GM18873 (cell line): ENCODE measurements at regions not wholly inside any gene's neighbourhood (a gene's known extent, or its start where the extent isn't known, plus 50 kb on each side); places are given as distances from the start of the nearest gene placed in this dataset.

Experiments used
- ATAC-seq: cut with Tn5 transposase; IDR thresholded peaks from one replicate; pipeline ENCODE4 v1.9.1; 2021; ENCODE audit warnings: mild to moderate bottlenecking, moderate library complexity, moderate number of reproducible peaks; ENCODE audit not compliant: unreplicated experiment, low FRiP score

DNA sequence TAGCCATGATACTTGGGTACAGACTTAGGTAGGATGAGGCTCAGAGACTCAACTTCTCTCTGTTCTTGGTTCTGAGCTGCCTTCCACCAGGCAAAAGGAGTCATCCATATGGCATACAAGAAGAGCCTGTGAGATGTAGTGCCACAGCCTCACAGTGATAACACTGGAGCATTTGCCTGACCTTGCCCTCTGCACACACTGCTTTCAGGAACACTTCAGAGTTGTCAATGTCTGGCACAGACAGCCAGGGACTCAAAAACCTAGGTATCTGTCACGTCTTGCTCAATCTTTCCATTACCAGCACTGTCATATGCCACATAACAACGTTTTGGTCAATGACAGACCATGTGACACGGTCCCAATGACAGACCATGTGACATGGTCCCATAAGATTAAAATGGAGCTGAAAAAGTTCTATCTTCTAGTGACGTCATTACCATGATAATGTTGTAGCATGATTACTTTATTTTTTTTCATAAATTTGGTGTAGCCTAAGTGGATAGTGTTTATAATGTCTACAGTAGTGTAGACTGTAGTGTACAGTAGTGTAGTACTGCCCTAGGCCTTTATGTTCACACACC lies 199.9 kb upstream of the CTTNBP2NL start:
- no peak for ATAC-seq

DNA sequence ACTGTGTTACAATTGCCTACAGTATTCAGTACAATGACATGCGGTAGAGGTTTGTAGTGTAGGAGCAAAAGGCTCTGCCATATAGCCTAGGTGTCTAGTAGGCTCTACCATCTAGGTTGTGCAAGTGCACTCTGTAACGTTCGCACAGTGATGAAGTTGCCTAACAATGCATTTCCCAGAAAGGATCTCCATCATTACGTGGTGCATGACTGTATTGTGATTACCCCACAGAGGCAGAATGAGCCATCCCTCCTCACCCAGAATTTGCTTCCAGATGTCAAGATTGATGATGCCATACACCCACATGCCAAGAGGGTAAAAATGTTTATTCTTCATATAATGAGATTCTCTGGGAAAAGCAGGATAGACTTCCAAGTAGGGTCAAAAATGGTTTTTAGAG lies 199.3 kb upstream of the CTTNBP2NL start:
- ATAC-seq: no peak

DNA sequence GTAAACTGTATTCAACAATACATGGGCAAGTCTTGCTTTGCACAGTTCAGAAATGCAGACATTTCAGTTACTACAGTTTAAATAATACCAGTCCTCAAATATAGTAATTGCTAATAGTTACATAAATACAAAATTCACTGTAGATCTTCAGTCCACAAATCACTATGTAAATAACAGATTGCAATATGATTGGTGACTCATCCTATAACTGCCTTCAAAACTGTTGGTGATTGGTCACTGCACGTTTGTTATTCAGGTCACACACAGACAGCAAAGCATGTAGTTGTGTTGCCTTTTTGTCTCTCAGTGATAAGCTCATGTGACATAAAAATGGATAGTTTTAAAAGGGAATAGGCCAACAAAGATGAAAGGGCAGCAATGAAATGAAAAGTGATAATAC lies 186.5 kb upstream of the CTTNBP2NL start:
- ATAC-seq: no peak

DNA sequence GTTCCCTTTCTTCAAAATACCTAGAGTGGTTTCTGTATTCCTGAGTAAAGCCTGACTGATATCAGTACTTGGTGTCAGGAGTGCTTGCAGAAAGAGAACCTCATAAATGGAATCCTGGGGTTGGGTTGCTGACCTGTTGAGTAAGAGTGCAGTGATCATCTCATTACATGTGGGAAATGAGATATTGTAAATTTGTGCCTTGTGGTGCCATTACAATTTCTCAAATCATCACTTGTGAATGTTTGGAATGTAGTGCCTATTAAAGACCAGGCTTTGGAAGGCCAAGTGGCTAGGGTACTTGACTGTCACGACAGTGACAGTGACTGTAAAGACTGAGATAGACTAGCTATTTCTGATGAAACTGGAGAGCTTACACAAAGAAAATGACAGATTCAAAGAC lies 176.7 kb upstream of the CTTNBP2NL start:
- ATAC-seq: no peak

DNA sequence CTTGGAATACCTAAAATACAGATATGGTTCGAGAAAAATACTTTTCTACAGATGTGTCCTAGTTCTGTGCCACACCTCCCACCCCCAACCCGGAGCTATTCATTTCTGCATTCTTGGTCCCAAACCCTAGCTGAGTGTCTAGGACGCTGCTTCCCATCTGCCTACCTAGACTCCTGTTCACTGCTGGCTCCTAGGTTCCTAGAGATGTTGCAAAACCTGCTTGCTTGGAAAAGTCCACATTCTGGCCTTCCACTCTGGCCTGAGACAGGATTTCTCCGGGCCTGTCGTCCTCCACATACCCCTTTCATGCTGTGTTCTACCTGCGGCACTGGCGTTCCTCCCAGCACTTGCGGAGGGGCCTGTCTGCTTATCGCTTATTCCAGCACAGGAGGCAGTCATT lies 165.8 kb upstream of the CTTNBP2NL start:
- ATAC-seq: no peak

DNA sequence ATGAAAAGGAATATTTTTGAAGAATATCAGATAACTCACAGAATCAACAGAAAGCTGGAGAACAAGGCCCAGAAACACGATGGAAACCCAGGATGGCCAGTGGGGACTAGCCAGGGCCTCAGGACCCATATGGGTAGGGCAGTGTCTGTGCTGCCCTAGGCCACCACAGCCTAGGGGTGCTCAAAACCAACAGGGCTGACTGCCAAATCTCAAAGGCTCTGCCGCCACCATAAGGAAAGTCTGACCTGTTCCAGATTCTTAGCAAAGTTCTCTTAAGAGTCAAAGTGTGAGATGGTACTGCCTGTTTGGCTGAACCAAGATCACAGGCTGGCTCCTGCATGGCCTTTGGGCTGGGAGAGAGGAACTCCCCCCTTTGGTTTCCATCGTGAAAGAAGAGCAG lies 164.7 kb upstream of the CTTNBP2NL start:
- no peak for ATAC-seq

DNA sequence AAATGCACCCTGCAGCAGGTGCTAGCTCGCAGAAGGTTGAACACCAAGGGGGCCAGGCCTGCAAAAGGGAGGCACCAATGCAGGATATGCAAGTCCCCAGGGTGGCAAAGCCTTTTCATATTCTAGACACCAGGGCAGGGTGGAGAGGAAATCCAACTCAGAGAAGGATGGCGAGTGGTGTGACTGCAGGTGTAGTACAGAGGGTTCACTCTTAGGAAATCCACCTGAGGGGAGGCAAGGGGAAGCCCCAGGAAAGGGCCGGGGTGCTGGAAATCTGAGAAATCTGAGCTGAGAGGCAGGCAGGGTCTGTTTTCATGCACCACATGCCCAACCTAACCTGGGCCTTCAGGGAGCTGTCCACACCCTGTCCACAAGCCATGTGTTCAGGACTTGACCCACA lies 163.2 kb upstream of the CTTNBP2NL start:
- no peak for ATAC-seq

DNA sequence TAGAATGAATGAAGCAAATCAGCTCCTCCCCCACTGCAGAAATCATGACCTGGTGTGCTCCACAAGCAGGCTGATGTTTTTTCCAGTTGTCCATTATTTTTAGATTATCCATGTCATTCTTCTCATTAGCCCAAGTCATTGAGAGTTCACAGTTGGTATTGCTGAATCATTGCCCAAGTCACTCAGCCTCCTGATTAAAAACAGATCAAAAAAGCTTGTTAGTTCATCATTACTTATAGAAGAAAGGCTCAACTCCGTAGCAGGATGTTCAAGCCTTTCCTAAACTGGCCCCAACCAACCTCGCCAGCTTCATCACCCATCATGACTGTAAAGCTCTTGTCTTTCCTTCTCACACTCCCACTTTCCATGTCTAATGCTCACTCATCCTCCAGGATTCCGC lies 161.3 kb upstream of the CTTNBP2NL start:
- no peak for ATAC-seq

DNA sequence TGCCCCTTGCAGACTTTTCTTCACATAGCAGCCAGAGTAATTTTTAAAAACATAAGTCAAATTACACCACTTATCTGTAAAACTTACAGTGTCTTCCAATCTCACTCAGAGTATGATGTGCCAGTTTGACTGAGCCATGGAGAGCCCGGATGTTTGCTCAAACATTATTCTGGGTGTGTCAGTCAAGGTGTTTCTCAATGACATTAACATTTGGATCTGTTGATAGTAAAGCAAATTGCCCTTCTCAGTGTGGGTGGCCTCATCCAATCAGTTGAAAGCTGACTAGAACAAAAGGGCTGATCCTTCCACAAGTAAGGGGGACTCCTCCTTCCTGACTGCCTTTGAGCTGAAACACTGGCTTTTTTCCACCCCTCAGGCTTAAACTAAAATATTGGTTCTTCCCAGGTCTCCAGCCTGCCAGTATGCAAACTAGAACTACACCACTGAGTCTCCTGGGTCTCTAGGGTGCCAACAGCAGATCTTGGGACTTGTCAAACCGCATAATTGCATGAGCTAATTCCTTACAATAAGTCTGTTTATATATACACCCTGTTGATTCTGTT lies 157.9 kb upstream of the CTTNBP2NL start:
- ATAC-seq: no peak

DNA sequence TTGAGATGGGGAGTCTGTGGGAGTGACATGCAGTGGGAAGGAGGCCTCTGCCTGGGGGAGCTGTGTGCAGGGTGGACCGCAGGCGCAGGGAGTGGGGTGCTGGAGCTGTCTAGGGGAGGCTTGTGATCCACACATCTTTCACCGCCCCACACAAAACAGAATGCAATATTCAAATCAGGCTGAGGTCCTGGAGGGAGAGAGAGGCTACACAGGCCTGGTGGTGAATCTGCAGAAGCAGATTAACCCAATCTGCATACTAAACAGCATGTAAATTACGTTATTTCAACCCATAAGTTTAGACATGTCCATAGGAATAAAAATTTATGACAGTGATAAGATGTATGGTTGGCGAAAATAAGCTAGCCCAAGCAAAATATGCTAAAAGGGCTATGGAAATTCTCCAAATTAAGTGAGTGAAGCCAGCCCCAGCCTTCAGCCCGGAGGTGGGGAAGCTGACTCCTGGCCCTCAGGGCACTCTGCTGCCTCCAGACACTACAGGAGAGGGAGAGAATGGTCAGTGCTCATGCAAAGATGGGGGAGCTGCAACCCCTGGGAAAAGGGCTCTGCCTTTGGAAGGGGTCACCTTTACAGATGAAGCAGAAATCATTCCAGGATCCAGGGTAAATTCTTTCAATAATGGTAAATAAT lies 156.2 kb upstream of the CTTNBP2NL start:
- ATAC-seq: no peak

DNA sequence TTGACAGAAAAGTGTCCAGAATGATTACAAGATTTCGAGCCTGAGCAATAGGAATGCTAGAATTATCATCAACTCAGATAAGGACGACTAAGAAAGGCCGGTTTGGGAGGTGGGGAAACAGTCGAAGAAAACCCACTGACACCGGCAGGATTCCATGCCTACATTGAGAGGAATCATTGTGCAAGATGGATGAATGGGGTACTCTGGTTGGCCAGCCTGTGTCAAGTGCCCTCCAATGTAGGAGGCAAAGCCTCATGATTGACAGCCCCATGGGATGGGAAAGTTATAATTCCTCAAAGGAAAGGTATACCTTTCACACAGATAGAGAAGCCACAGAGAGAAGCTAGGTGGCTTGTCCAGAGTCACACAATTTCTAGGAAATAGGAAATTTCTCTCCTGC lies 153.5 kb upstream of the CTTNBP2NL start:
- ATAC-seq: no peak

DNA sequence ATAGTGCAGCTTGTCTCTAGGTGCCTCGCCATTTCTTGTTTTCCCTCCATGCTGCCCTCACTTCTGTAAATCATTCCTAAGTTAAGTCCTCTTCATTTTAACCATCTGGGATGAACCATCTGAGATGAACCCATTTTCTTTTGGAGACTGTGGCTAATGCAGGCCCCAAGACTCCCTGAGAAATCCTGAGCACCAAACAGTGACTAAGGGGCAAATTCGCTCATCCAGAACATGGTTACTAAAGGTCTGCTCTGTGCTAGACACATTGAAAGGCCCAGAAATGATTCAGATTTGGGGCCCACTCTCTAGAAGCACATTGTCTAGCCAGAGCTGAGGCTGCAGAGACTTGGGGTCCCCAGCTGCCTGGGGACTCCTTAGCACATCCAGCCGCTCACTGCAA lies 151.9 kb upstream of the CTTNBP2NL start:
- no peak for ATAC-seq

DNA sequence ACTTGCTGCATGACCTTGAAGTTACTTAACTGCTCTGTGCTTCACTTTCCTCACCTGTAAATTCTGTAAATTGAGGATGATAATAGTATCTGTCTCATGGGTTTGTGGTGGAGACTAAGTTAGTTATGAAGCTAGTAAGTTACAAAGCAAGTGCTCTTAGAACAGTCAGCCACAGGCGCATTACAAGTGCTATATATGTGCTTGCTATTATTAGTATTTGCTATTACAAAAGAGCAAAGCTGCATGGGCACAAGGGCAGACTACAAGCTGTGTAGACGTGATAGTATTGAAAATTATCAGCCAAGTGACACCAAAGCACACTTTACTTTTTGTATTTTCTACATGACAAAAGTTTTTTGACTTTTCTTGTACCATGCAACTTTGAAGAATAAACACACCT lies 150.9 kb upstream of the CTTNBP2NL start:
- no peak for ATAC-seq

DNA sequence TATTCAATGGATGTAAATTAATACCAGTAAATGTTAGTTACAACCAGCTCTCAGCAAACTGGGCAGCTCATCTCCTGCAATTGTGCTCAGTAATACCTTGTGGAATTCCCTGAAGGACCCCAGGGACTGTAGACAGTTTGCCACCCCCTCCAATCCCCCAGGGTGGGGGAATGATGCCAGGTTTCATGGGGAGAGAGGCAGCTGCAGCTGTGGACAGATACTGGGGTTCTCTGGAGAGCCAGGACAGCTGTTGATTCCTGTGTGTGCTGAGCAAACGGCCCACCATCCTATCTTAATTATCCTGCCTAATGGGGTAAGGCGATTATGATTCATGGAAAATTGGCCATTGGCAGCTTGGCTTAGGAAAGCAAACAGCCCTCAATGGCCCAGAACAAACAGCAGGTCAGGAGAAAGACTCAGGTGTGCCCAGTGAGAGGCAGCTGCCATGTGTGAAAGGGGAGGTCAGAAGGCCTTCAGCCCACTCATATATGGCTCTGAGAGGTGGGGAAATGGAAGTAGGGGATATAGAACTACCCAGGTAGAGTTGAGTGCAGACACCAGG lies 148.9 kb upstream of the CTTNBP2NL start:
- ATAC-seq: no peak

DNA sequence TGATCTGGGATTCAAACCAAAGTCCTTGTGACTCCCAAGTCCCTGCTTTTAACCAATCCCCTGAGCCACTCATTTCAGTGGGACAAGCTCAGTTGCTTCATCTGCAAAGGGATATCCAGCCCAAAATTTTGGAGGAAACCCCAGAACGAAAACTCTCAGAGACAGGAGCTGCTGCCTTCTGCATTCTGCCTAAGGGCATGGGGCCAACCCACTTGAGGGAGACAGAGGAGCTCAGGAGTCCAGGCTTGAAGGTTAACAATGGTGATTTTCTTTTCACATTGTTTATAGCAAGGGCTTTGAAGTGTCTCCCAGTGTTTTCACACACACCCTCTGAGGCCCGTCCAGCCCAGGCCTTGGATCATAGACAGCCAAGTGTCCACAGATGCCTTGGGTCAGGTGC lies 148.1 kb upstream of the CTTNBP2NL start:
- no peak for ATAC-seq

DNA sequence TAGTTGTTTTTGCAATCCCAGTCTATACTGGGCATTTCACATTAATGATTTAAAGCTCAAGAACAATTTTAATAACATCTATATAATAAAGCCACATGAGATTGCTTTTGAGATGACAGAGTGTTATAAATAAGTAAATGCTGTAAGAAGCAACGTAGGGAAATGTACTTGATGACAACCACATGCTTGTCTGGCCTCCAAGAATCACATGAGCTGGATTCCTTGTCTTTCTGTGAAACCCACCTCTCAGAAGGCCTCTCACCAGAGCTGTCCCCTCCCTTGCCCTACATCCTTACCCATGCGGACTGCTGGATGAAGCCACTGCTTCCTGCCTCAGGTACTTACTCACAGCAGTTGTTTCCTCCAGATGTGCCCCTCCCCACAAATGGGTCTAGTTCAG lies 145.1 kb upstream of the CTTNBP2NL start:
- ATAC-seq: no peak

DNA sequence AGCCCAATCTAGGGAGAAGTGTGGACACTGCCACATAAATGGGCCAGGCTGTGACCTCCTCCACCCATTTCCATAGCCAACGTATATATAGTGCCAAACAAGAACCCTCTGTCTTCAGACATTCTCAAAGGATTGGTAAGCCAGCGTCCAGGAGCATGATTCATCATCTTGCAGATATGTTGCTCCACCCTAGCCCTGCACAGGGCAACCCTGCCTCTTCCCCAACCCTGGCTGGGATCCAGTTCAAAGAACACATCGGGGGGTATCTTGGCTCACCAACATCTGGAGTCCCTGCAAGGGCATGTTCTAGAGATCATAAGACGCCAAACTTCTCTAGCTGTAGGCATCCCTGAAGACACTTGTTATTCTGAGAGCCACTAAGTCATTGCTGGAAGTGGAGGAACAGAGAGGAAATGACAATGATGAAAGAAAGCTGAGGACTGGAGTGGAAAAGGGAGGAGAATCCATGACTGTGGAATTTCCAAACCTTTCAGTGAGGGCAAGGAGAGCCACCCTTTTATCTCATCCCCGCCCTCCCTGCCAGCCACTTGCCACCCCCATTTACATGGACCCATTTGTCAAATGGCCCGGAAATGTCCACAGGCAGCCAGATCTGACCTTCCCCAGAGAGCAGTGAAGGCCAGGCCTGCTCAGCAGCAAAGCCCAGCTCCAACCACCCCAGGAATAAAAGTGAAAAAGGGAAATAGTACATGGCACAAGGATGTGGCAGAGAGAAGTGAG lies 144.1 kb upstream of the CTTNBP2NL start:
- no peak for ATAC-seq

DNA sequence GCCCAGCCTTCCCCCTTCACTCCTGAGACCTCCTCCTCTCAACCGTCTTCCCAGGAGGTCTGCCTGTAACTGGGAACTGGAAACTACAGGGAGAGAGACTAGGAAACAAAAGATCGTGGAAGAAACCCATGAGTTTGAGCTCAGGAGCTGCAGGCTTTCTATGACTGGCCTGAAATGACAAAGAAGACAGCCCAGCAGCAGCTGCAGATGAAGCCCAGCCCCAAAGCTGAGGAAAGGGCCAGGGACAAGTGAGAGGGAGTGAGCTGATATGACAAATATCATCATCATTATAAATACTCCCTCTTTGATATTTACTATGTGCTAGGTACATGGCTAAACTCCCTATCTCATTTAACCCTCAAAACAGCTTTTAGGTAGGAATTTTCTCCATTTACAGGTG lies 142.6 kb upstream of the CTTNBP2NL start:
- no peak for ATAC-seq

DNA sequence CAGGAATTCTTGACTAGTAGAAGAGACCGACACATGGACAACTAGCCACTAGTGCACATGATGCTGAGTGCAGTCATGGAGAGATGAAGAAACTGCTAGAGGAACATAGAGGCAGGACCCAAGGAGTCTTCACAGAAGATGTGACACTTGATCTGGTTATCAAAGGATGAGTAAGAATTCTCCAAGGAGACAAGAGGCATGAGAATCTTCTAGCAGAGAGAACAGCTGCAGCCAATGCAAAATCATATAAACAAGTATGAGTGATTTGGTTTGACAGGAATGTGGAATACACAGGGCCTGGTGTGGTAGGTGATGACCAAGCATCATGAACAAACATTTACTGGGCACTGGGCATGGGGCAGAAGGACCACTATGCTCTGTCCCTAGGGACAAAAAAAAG lies 140.9 kb upstream of the CTTNBP2NL start:
- no peak for ATAC-seq

DNA sequence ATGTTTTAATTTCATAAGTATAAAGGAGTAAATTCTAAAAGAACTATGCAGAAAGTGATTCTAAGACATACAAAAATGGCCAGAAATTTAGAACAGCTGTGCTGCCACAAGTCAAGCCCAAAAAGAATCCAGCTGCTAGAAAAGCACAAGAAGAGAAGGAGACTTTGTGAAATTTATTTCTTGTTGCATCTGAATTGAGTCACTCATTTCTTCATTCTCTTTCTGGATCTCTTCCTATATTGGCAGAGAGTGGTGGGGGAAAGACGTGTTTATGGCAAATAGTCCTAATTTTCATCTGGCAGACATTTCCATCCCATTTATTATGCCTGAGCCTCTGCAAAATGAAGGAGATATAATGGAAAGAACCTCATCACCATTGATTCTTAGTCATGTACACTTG lies 139.6 kb upstream of the CTTNBP2NL start:
- ATAC-seq: no peak

DNA sequence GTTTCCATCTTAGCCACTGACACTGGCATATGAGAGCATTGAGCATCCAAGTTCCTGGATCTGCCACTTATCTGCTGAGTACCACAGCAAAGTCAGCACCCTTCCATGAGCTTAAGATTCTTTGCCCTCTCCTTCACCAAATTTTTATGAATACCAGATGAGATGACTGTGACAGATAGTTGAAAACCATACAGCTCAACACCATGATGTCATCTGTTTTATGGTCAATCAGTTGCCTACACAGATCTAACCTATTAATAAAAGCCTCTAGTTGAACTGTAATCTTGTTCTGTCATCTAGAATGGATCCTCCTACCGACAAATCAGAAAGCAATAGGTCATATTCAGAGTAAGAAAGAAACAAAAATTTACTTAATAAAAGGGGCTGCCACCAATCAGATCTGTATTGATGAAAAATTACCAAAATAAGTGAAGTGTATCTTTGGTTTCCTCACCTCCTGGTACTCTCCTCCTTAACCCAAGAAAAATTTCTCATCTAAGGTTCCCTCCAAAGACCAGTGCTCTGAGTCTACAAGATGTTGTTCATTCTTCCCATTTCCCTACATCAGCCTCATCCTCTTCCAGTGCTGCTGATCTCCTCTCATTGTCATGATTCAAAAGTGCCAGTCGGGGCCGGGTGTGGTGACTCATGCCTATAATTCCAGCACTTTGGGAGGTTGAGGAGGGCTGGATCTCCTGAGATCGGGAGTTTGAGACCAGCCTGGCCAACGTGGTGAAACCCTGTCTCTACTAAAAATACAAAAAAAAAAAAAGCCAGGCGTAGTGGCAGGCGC lies 138.8 kb upstream of the CTTNBP2NL start:
- no peak for ATAC-seq
